ENCODE measurements at regions not wholly inside any gene's neighbourhood (a gene's known extent, or its start where the extent isn't known, plus 50 kb on each side); places are given as distances from the start of the nearest gene placed in this dataset.

DNA sequence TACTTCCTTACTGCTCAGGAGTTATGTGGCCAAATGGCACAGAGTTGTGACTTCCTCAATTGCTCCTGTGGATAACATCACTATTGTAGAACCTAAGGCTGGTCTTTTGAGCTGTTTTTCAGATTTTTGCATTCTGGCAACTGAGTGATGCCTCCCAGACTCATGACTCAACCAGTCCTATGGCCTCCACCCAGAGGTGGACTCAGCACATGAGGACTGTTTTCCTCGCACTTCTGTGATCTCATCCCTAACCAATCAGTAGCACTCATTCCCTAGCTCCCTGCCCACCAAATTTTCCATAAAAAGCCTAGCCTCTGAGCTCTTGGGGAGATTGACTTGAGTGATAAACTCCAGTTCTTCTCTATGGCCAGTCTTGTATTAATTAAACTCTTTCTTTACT, 407.9 kb upstream of the TNP1 start:
- peaks cover 9% of the 10 kb centered on the region for H3K27me3 Mint-ChIP-seq (ENCODE audit: low read depth)
- no peaks in the 10 kb centered on the region for H3K36me3 Mint-ChIP-seq (ENCODE audit: insufficient read depth)
- ATAC-seq (no peak), DNase-seq (no peak)
- H3K9me3 Mint-ChIP-seq = peaks cover 8% of the 10 kb centered on the region
- H3K4me3 Mint-ChIP-seq = no peak overlapping the region
- H3K4me1 Mint-ChIP-seq (ENCODE audit: low read depth) = no peaks in the 10 kb centered on the region

DNA sequence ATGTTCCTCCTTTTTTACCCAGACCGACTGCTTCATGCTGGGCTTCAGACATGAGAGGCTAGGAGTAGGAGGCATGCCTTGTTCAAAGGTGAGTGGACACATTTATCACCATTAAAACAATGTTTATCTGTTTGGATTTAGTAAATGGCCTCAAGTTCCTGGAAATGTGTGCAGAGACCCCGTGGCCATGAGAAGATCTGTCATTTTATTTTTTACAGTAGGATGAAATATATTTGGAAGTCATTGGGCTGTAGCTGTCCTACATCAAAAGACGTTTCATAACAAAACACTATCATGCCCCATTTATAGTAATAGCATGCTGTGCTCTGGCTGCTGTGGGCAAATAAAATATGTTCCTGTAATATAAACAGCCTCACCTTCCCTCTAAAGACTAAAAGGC, 403.9 kb upstream of the TNP1 start:
- no peak for ATAC-seq
- Mint-ChIP-seq H3K36me3 (ENCODE audit: insufficient read depth) (no peaks in the 10 kb centered on the region), H3K4me3 (no peak overlapping the region), H3K4me1 (ENCODE audit: low read depth) (no peaks in the 10 kb centered on the region), H3K9me3 (peaks cover 8% of the 10 kb centered on the region), H3K27me3 (ENCODE audit: low read depth) (peaks cover 2% of the 10 kb centered on the region)
- DNase-seq = no peak

DNA sequence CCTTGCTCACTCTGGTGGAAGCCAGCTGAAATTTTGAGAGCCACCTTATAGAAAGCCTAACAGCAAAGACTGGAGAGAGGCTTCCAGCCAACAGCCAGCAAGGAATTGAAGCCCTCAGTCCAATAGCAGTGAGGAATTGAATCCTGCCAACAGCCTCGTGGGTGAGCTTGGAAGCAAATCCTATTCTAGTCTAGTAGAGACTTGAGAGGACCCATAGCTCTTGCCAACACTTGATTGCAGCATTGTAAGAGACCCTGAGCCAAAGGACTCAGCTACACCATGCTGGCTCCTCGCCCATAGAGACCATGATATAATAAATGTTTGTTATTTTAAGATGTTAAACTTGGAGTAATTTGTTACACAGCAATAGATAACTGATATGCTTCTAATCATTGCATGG, 403.0 kb upstream of the TNP1 start:
- no peak for DNase-seq
- ATAC-seq = no peak
- Mint-ChIP-seq H3K4me1 (ENCODE audit: low read depth) (no peaks in the 10 kb centered on the region), H3K4me3 (no peak overlapping the region), H3K36me3 (ENCODE audit: insufficient read depth) (no peaks in the 10 kb centered on the region), H3K9me3 (peaks cover 6% of the 10 kb centered on the region), H3K27me3 (ENCODE audit: low read depth) (no peaks in the 10 kb centered on the region)

DNA sequence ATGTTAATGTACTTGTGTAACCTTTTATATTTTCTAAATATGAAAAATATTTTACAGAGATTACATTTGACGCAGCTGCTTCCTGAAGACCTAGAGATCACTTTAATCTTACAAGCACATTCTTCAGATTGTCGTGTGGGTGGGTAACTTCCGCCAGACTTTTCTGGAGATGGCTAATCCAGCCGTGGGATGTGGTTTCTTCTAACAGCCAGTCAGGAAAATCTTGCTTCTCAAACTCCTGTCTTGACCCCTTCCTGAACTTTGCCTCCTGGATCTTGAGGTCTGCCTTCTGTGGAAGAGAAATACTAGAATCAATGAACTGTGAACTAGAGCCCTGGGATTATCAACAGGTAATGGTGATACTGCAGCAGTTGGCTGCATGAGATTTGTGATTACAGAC, 401.6 kb upstream of the TNP1 start:
- no peaks in the 10 kb centered on the region for H3K27me3 Mint-ChIP-seq (ENCODE audit: low read depth)
- no peaks in the 10 kb centered on the region for H3K4me1 Mint-ChIP-seq (ENCODE audit: low read depth)
- H3K4me3 Mint-ChIP-seq = no peak overlapping the region
- no peaks in the 10 kb centered on the region for H3K36me3 Mint-ChIP-seq (ENCODE audit: insufficient read depth)
- peaks cover 4% of the 10 kb centered on the region for H3K9me3 Mint-ChIP-seq
- DNase-seq (no peak), ATAC-seq (no peak)

DNA sequence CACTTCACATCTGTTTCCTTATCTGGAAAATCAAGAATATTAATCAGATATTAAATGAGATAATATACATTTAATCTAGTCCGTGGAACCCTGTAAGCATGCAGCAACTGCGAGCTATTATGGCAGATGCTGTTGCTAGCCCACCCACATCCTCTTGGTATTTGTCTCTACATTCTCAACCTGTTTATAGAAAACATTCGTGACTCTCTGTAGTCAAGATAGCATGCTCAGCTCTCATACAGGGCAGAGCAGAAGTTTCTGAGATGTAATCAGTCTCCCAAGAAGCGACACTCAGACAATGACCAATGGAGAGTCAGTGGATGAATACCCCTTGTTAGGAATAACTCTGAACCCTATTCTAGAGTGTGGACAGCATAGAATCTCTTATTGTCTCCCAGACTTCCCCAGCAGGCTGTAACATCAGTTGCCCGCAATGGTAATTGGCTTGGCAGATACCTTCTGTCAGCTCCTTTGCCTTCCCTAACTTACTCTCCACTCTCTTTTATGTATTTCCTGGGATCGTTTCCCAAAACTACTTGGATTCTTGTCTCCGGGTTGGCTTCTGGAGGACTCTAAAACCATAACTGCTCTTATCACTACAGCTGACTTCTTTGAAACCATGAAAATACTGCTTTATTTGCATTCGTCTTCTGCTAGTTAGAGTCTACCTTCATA, 400.7 kb upstream of the TNP1 start:
- DNase-seq (no peak), ATAC-seq (no peak)
- H3K4me3 Mint-ChIP-seq = no peak overlapping the region
- no peaks in the 10 kb centered on the region for H3K4me1 Mint-ChIP-seq (ENCODE audit: low read depth)
- H3K9me3 Mint-ChIP-seq = no peaks in the 10 kb centered on the region
- H3K27me3 Mint-ChIP-seq (ENCODE audit: low read depth) = no peaks in the 10 kb centered on the region
- no peaks in the 10 kb centered on the region for H3K36me3 Mint-ChIP-seq (ENCODE audit: insufficient read depth)

DNA sequence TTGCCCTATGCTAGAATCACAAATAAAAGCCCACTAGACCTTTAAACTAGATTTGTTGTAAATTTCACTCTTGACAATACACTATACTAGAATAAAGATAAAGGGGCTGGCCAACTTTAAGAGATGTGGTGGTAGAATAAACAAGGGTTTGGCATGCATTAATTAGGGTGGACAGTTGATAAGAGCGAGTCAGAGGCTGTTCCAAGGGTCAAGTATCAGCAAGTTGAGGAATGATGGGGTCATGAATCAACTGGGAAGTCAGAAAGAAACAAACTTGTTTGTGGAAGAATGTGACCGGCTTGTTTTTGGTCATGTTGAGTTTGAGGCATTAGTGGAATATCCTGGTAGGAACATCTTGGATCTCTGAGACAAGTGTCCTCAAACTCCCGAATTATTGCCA, 398.3 kb upstream of the TNP1 start:
- H3K4me3 Mint-ChIP-seq = no peak overlapping the region
- no peaks in the 10 kb centered on the region for H3K36me3 Mint-ChIP-seq (ENCODE audit: insufficient read depth)
- no peak for DNase-seq
- H3K9me3 Mint-ChIP-seq = no peaks in the 10 kb centered on the region
- H3K27me3 Mint-ChIP-seq (ENCODE audit: low read depth) = no peaks in the 10 kb centered on the region
- H3K4me1 Mint-ChIP-seq (ENCODE audit: low read depth) = no peaks in the 10 kb centered on the region
- ATAC-seq = no peak

DNA sequence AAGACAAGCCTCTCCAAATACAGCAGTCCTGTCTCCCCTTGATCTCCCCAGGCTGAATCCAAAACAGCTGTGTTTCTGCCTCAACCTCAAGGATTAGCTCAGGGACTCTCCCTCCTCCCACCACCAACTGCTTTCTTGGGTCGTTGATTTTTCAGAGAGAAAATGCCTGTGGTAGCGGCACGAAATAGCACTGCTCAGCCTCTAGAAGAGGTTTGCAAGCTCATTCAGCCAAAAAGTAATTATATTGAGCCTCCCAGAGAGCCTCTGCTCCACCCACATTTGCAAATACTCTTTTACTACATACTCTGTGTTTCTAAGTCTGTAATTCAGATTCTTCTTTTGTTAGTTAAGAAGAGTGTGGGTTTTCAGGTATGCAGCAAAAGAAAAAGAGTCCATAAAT, 396.4 kb upstream of the TNP1 start:
- Mint-ChIP-seq H3K4me3 (no peak overlapping the region), H3K9me3 (no peaks in the 10 kb centered on the region), H3K27me3 (ENCODE audit: low read depth) (no peaks in the 10 kb centered on the region), H3K36me3 (ENCODE audit: insufficient read depth) (no peaks in the 10 kb centered on the region), H3K4me1 (ENCODE audit: low read depth) (no peaks in the 10 kb centered on the region)
- DNase-seq = no peak
- ATAC-seq = no peak

DNA sequence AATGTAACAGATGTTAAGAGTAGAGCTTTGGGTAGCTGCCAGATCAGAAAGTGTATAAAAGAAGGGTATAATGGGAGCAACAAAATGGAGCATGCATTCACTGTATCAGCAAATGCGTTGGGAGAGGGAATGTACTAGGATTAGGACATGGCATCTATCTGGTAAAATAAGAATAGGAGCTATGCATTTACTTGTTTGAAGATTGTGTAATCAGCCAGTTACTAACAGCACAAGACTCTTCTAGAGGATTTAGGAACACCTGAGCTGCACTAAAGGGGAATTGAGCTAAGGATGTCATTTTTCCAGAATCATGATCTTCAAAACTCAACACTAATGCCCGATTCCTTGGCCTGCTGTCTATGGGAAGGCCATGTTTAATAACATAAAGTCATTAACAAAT, 394.2 kb upstream of the TNP1 start:
- Mint-ChIP-seq H3K27me3 (ENCODE audit: low read depth) (no peaks in the 10 kb centered on the region), H3K4me3 (no peak overlapping the region), H3K4me1 (ENCODE audit: low read depth) (no peaks in the 10 kb centered on the region), H3K36me3 (ENCODE audit: insufficient read depth) (no peaks in the 10 kb centered on the region), H3K9me3 (no peaks in the 10 kb centered on the region)
- ATAC-seq = no peak
- DNase-seq = no peak

DNA sequence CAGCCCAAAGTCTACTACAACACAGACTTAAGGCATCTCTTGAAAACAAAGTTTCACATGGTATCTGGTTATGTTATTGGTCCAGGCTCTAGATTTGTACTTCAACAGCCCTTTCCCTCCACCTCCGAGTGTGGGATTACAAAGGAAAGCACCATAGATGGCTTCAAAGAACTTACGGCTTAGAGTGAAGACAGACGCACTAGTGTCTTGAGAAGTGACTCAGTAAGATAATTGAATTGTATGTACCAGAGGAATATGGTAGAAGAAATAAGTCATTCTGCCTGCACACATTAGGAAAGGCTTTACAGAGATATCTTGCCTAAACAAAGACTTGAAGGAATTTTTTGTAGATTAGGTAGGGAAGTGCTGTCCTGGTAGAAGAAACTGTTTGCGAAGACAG, 392.3 kb upstream of the TNP1 start:
- no peaks in the 10 kb centered on the region for H3K9me3 Mint-ChIP-seq
- no peak overlapping the region for H3K4me3 Mint-ChIP-seq
- DNase-seq = no peak
- H3K27me3 Mint-ChIP-seq (ENCODE audit: low read depth) = peaks cover 2% of the 10 kb centered on the region
- H3K4me1 Mint-ChIP-seq (ENCODE audit: low read depth) = no peaks in the 10 kb centered on the region
- no peak for ATAC-seq
- H3K36me3 Mint-ChIP-seq (ENCODE audit: insufficient read depth) = no peaks in the 10 kb centered on the region

DNA sequence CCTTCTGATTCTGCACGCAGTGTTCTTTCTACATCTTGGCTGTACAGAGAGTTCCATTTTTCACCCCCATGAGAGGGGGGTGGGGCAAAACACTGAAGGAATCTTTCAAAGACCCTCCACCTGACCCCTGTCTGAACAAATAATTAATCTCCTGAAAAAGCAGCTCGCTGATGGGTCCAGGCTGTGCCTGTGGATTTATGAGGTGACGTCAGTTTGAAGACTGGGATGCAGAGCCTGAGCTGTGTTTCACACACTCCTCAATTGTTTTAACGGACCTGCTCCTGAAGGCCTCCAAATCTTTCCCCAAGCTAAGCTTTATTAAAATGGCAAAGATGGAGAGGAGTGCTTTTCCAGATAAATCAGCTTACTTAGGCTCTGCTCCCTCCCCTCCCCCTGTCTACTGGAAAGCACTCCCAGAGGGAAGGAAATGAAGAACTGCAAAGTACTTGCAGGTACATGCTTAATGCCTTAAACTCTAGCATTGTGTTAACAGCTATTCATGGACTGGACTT, 390.2 kb upstream of the TNP1 start:
- Mint-ChIP-seq H3K4me1 (ENCODE audit: low read depth) (no peaks in the 10 kb centered on the region), H3K36me3 (ENCODE audit: insufficient read depth) (no peaks in the 10 kb centered on the region), H3K27me3 (ENCODE audit: low read depth) (peaks cover 5% of the 10 kb centered on the region), H3K9me3 (no peaks in the 10 kb centered on the region), H3K4me3 (no peak overlapping the region)
- DNase-seq (no peak), ATAC-seq (no peak)

DNA sequence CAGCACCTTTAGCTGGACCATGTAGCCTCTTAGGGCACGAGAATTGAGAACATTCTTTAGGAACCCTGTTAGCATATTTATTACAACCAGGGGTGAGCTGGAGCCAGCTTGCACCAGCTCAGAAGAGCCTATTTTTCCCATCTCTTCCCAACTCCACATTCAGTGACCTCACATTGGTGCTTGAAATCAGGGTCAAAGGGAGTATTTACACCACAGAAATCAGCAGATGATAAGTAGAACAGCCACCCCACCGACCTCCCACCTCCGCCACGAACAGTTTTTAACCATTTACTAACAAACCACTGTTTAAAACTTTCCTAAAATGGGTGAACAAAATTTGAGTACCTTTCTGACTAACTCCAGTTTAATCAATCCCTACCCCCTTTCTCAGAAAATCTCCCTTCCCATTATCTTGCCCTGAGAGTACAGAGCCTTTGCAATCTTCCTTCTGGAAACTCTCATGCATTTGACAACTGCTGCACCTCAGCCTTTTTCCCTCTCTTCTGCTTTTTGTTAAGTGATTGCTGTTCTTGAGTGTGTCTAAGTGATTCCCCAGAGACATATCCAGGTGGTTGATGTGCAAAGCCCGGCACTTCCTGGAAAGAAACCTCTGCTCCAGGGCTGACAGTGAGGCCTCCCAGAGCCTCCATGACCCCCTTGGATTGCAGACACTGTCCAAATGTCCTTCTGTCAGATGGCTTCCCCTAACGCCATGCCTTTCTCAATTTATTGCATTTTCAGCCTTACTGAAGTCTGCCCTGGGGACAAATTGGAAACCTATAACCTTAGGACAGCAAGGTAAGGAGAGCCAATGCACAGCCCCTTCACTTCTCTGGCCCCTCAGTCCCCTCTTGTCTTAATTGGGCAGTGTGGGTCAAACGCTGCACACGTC, 389.5 kb upstream of the TNP1 start:
- Mint-ChIP-seq H3K9me3 (no peaks in the 10 kb centered on the region), H3K4me3 (no peak overlapping the region), H3K27me3 (ENCODE audit: low read depth) (peaks cover 5% of the 10 kb centered on the region), H3K4me1 (ENCODE audit: low read depth) (no peaks in the 10 kb centered on the region), H3K36me3 (ENCODE audit: insufficient read depth) (no peaks in the 10 kb centered on the region)
- DNase-seq (no peak), ATAC-seq (no peak)

DNA sequence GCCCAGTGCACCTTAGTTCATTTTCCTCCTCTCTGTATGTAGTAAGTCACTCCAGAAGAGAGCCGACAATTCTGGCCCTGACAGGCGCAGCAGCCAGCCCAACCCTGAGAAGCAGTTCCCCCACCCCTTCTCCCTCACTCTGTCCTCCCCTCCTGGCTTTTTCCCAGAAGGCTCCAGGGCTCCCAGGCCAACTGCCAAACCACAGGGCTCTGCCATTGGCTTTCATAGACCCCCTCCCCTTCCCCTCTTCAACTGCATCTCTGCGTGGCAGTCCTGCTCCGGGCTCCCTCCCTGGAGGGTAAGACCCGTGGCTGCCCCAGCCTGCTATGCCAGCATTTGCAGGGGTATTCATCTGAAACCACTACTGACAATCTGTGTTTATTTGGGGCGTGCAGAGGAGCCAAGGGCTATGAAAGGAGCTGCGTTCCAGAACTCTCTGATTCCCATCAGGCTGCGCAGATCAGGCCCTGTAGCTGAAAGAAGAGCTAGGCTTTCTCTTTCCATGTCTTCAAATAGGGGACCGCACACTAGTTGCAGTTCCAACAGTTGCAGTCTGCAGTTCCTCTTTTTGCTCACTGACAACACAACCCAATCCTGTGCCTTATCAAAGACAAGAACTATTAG, 388.6 kb upstream of the TNP1 start:
- Mint-ChIP-seq H3K9me3 (no peaks in the 10 kb centered on the region), H3K4me3 (no peak overlapping the region), H3K27me3 (ENCODE audit: low read depth) (peaks cover 11% of the 10 kb centered on the region), H3K4me1 (ENCODE audit: low read depth) (no peaks in the 10 kb centered on the region), H3K36me3 (ENCODE audit: insufficient read depth) (no peaks in the 10 kb centered on the region)
- DNase-seq = no peak
- no peak for ATAC-seq

DNA sequence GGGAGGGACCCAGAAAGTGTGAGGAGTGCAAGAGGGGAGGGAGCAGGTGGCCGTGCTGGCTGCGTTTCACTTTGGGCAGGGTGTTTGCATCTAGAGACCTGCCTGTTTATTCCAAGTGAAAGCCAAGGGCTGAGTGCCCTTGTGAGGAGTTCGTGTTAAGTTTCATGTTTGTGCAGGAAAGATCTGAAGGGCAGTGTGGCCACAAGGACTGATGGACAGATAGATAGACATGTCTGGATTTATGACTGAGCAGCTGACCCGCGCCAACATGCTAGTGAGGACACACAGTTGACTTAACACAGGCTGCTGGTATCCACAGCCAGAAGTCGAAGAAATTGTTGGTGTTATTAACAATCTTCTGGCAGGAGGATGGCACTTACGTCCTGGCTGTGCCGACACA, 387.6 kb upstream of the TNP1 start:
- Mint-ChIP-seq H3K9me3 (no peaks in the 10 kb centered on the region), H3K27me3 (ENCODE audit: low read depth) (peaks cover 11% of the 10 kb centered on the region), H3K4me1 (ENCODE audit: low read depth) (no peaks in the 10 kb centered on the region), H3K36me3 (ENCODE audit: insufficient read depth) (no peaks in the 10 kb centered on the region), H3K4me3 (no peak overlapping the region)
- DNase-seq (no peak), ATAC-seq (no peak)

DNA sequence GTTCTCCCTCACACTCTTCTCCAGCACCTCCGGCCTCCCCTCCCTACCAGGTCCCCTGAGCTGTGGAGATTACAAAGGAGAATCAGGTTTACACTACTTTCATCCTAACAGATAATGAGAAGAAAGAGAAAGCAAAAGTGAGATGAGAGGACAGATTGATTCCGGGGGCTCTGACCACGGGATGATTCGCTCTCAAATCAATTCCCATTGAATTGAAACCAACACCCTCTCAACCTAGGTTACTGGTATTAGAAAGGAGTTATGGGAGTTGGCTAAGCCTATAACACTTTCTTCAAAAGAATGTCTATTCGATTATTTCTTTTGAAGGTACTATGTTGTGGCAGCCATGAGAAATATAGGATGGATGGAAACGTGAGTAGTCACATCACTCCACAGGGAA, 386.2 kb upstream of the TNP1 start:
- no peaks in the 10 kb centered on the region for H3K9me3 Mint-ChIP-seq
- DNase-seq (no peak), ATAC-seq (peak; percentile 54 to 67)
- no peaks in the 10 kb centered on the region for H3K36me3 Mint-ChIP-seq (ENCODE audit: insufficient read depth)
- no peak overlapping the region for H3K4me3 Mint-ChIP-seq
- no peaks in the 10 kb centered on the region for H3K4me1 Mint-ChIP-seq (ENCODE audit: low read depth)
- H3K27me3 Mint-ChIP-seq (ENCODE audit: low read depth) = peaks cover 11% of the 10 kb centered on the region

DNA sequence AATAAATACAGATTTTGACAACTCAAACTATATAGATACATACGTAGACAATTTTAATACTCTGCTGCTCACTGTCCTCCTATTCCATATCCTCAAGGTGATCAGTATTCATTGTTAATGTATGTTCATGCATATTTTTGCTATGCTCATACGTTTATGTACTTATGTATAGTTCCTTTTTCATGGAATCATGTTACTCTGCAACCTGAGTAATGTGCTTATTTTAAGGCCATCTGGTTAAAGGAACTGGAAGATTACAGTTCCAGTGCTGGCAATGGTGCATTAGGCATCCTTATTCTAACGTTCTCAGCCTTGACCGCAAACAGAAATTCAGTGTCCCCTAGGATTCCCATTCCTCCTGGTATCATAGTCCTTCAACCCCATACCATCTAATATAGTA, 385.0 kb upstream of the TNP1 start:
- no peaks in the 10 kb centered on the region for H3K36me3 Mint-ChIP-seq (ENCODE audit: insufficient read depth)
- H3K9me3 Mint-ChIP-seq = no peaks in the 10 kb centered on the region
- H3K27me3 Mint-ChIP-seq (ENCODE audit: low read depth) = peaks cover 11% of the 10 kb centered on the region
- no peak for ATAC-seq
- no peaks in the 10 kb centered on the region for H3K4me1 Mint-ChIP-seq (ENCODE audit: low read depth)
- DNase-seq = no peak
- no peak overlapping the region for H3K4me3 Mint-ChIP-seq

Data from activated T-cell treated with anti-CD3 and anti-CD28 coated beads, Interleukin-2, amount 50 U/mL, for 4 hours (primary cell).